Natural killer cell (primary cell): ENCODE measurements at regions not wholly inside any gene's neighbourhood (a gene's known extent, or its start where the extent isn't known, plus 50 kb on each side); places are given as distances from the start of the nearest gene placed in this dataset.

Experiments
- ATAC-seq, 3 donors: fragments of 150-1000 bp in 2 of 3; fragments of 200-7000 bp in 1 of 3; cut with Tn5 transposase; 1 replicate in 1 of 3; 2 replicates in 2 of 3; pipeline ENCODE4 v1.10.0; 2021; ENCODE audit warnings: mild to moderate bottlenecking in 2 of 3, moderate library complexity in 2 of 3
- DNase-seq, 2 donors: peaks; one replicate each; pipeline versions ENCODE4 v3.0.0 to v3.0.0-alpha.2; 2013 to 2021; ENCODE audit warnings: mixed read lengths in 1 of 2
- H3K27ac ChIP-seq: one replicate; pipeline ENCODE4 v1.5.1; 2013; ENCODE audit warnings: mild to moderate bottlenecking, low read length
- H3K27me3 ChIP-seq: one replicate; pipeline ENCODE4 v1.6.1; 2013; ENCODE audit warnings: low read length; ENCODE audit not compliant: control insufficient read depth, insufficient read depth
- H3K36me3 ChIP-seq: one replicate; pipeline ENCODE4 v1.6.1; 2013; ENCODE audit warnings: low read length; ENCODE audit not compliant: control insufficient read depth, insufficient read depth
- H3K4me1 ChIP-seq: one replicate; pipeline ENCODE4 v1.6.1; 2013; ENCODE audit warnings: low read length; ENCODE audit not compliant: control insufficient read depth, insufficient read depth
- H3K4me3 ChIP-seq: one replicate; pipeline ENCODE4 v1.5.1; 2013; ENCODE audit warnings: low read length
- H3K9me3 ChIP-seq: one replicate; pipeline ENCODE4 v1.6.1; 2013; ENCODE audit warnings: low read length; ENCODE audit not compliant: control insufficient read depth, insufficient read depth
- H3K27ac Mint-ChIP-seq, 2 donors: one replicate each; pipeline ENCODE4 v1.8.0; 2022; ENCODE audit warnings: mild to moderate bottlenecking in 2 of 2, mixed read lengths in 2 of 2, moderate library complexity in 1 of 2
- H3K27me3 Mint-ChIP-seq, 2 donors: one replicate each; pipeline ENCODE4 v1.8.0; 2022; ENCODE audit warnings: low read depth in 2 of 2, mixed read lengths in 2 of 2
- H3K36me3 Mint-ChIP-seq: one replicate; pipeline ENCODE4 v1.8.0; 2022; ENCODE audit warnings: mixed read lengths
- H3K4me1 Mint-ChIP-seq, 2 donors: one replicate each; pipeline ENCODE4 v1.8.0; 2022; ENCODE audit warnings: mixed read lengths in 2 of 2
- H3K4me3 Mint-ChIP-seq: one replicate; pipeline ENCODE4 v1.8.0; 2022; ENCODE audit warnings: mild to moderate bottlenecking, moderate library complexity, mixed read lengths
- H3K9me3 Mint-ChIP-seq, 2 donors: one replicate each; pipeline ENCODE4 v1.8.0; 2022; ENCODE audit warnings: mixed read lengths in 2 of 2
- WGBS: methylation state at CpG from one replicate; pipeline ENCODE4 v1.1.7; 2013; ENCODE audit warnings: missing lambda C conversion rate; ENCODE audit not compliant: insufficient coverage; 5-methylcytosine and 5-hydroxymethylcytosine counted together
- intact Hi-C: fragments of 100-400 bp; cut with micrococcal nuclease; formaldehyde crosslinking; loops from one replicate; pipeline ENCODE4 v1.14.2; 2022
- TF ChIP-seq, protein P1 (sequence below): fragments of 200-600 bp; IDR thresholded peaks from one replicate; pipeline ENCODE4 v1.8.0; 2022; ENCODE audit warnings: antibody characterized with exemption

DNA sequence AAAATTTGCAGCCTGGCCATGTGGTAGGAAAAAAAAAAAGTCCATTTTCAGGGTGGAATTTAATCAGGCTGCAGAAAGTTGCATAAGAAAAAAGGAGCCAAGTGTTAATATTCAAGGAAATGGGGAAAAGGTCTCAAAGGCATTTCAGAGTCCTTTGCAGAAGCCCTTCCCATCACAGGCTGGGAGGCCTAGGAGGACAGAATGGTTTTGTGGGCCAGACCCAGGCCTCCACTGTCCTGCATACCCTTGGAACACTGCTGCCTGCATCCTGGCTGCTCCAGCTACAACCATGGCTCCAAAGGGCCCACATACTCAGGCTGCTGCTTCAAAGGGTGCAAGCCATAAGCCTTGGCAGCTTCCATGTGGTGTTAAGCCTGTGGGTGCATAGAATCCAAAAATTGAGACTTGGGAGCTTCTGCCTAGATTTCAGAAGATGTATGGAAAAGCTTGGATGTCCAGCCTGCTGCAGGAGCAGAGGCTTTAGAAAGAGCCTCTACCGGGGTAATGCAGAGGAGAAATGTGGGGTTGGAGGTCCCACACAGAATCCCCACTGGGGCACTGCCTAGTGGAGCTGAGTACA is 239.0 kb upstream of the STXBP5 start:
- Mint-ChIP-seq H3K4me1 (no peaks in the 10 kb centered on the region), H3K27me3 (no peaks in the 10 kb centered on the region), H3K27ac (no peak overlapping the region), H3K4me3 (no peak overlapping the region), H3K36me3 (no peaks in the 10 kb centered on the region), H3K9me3 (peaks cover 6 to 13% of the 10 kb centered on the region in 2 donors)
- WGBS, result 89% methylated on average over 1 of the region's 1 CpG
- H3K9me3 ChIP-seq, result peaks cover 10% of the 10 kb centered on the region
- H3K36me3 ChIP-seq, result no peaks in the 10 kb centered on the region
- TF ChIP-seq, protein P1, sequence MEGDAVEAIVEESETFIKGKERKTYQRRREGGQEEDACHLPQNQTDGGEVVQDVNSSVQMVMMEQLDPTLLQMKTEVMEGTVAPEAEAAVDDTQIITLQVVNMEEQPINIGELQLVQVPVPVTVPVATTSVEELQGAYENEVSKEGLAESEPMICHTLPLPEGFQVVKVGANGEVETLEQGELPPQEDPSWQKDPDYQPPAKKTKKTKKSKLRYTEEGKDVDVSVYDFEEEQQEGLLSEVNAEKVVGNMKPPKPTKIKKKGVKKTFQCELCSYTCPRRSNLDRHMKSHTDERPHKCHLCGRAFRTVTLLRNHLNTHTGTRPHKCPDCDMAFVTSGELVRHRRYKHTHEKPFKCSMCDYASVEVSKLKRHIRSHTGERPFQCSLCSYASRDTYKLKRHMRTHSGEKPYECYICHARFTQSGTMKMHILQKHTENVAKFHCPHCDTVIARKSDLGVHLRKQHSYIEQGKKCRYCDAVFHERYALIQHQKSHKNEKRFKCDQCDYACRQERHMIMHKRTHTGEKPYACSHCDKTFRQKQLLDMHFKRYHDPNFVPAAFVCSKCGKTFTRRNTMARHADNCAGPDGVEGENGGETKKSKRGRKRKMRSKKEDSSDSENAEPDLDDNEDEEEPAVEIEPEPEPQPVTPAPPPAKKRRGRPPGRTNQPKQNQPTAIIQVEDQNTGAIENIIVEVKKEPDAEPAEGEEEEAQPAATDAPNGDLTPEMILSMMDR, result no peak
- H3K27ac ChIP-seq, result no peak overlapping the region
- ATAC-seq (no peak), DNase-seq (no peak)
- H3K27me3 ChIP-seq, result no peaks in the 10 kb centered on the region
- H3K4me1 ChIP-seq, result no peaks in the 10 kb centered on the region
- no peak overlapping the region for H3K4me3 ChIP-seq
- intact Hi-C loops, result no loop called here

DNA sequence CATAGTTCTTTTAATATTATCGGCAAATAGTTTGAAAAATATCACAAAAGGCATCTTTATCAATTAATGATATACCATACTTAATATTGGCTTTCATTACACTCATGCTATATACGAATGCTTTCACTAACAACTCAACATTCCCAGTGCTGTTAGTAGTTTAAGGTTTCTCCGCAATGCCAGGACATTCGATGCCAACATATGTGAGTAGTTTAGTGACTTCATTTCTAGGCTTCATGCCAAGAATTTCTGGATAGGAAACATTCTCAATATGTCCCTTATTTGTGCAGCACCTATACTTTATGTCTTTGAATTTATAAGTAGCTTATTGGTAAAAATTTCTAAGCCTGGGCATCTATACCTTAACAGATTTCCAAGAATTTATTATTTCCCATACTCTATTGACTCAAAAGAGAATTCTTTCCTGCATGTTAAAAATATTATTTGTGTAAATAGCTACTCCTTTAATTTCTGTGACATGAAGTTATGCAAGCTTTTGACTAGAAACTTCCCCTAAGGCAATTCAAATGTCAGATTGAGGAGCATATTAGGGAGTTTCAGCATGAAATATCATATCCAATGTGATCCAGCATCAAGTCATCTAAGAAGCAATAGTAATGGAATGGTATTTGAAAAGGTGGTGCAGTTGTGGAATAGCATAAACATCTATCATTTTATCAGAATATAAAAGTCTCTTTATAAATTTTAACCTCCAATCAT is 236.0 kb upstream of the STXBP5 start:
- 60% methylated on average over 2 of the region's 4 CpGs for WGBS
- no peaks in the 10 kb centered on the region for H3K4me1 Mint-ChIP-seq
- DNase-seq (no peak), ATAC-seq (no peak)
- Histone ChIP-seq H3K4me3 (no peak overlapping the region), H3K36me3 (no peaks in the 10 kb centered on the region), H3K27me3 (no peaks in the 10 kb centered on the region), H3K9me3 (peaks cover 10% of the 10 kb centered on the region), H3K27ac (no peak overlapping the region), H3K4me1 (no peaks in the 10 kb centered on the region)
- TF ChIP-seq, protein P1, result no peak
- intact Hi-C loops, result no loop called here
- no peak overlapping the region for H3K4me3 Mint-ChIP-seq
- peaks cover 4 to 13% of the 10 kb centered on the region in 2 donors for H3K9me3 Mint-ChIP-seq
- H3K36me3 Mint-ChIP-seq, result no peaks in the 10 kb centered on the region
- no peaks in the 10 kb centered on the region for H3K27me3 Mint-ChIP-seq
- H3K27ac Mint-ChIP-seq, result no peak overlapping the region

DNA sequence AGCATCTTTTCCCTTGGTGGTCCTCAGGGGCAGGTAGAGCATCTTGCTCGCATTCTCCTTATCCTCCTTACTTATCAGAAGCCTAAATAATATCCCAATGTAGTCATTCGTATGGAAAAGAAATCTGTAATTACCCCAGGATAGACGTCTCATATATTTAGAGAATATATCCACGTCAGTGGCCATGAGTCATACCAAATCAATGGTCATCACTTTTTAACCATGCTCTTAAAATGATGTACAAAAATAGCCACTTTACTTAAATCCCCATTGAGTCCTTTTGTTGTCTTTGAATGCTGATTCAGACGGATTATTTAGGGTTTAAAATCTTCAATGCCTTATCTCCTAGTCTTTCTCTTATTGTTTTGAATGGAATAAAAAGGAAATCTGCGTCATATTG is 231.7 kb upstream of the STXBP5 start:
- 93% methylated on average over 4 of the region's 6 CpGs for WGBS
- Histone ChIP-seq H3K4me3 (no peak overlapping the region), H3K4me1 (no peaks in the 10 kb centered on the region), H3K27me3 (no peaks in the 10 kb centered on the region), H3K9me3 (no peaks in the 10 kb centered on the region), H3K36me3 (no peaks in the 10 kb centered on the region), H3K27ac (no peak overlapping the region)
- intact Hi-C loops, result no loop called here
- H3K27ac Mint-ChIP-seq, result no peak overlapping the region
- H3K36me3 Mint-ChIP-seq, result no peaks in the 10 kb centered on the region
- no peaks in the 10 kb centered on the region for H3K4me1 Mint-ChIP-seq
- peaks cover 2% of the 10 kb centered on the region in 2 donors for H3K9me3 Mint-ChIP-seq
- TF ChIP-seq, protein P1, result no peak
- H3K27me3 Mint-ChIP-seq, result no peaks in the 10 kb centered on the region
- DNase-seq, result no peak
- H3K4me3 Mint-ChIP-seq, result no peak overlapping the region
- no peak for ATAC-seq

DNA sequence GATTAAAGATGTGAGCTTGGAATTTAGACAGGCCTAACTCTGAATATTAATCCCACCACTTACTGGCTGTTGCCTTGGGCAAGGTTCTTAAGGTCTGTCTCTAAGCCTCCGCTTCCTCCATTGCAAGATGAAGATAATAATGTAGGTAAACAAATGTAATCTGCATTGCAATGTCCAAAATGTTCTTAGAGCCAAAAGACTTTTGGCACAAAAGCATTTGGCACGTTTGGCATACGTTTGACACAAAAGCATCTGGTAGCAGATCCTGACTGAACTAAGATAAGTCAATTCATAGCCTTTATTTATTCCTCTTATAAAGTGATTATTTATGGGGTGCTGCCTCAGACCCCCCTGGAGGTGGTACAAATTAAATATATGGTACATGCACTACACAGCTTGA is 229.9 kb upstream of the STXBP5 start:
- Mint-ChIP-seq H3K4me1 (no peaks in the 10 kb centered on the region), H3K36me3 (no peaks in the 10 kb centered on the region), H3K27me3 (no peaks in the 10 kb centered on the region), H3K9me3 (peaks cover 2% of the 10 kb centered on the region in 2 donors), H3K27ac (no peak overlapping the region), H3K4me3 (no peak overlapping the region)
- no peaks in the 10 kb centered on the region for H3K9me3 ChIP-seq
- no peaks in the 10 kb centered on the region for H3K27me3 ChIP-seq
- no peak for DNase-seq
- H3K36me3 ChIP-seq, result no peaks in the 10 kb centered on the region
- no peak for ATAC-seq
- TF ChIP-seq, protein P1, result no peak
- no peak overlapping the region for H3K27ac ChIP-seq
- 56% methylated on average over 3 of the region's 3 CpGs for WGBS
- H3K4me3 ChIP-seq, result no peak overlapping the region
- intact Hi-C loops, result no loop called here
- H3K4me1 ChIP-seq, result no peaks in the 10 kb centered on the region
